Testis (tissue), 2 donors: ENCODE measurements at regions not wholly inside any gene's neighbourhood (a gene's known extent, or its start where the extent isn't known, plus 50 kb on each side); places are given as distances from the start of the nearest gene placed in this dataset.

Experiments used
- CTCF ChIP-seq, 3 experiments: fragments of 450-650 bp in 2 of 3; fragments of 200-600 bp in 1 of 3; sonication (generic) in 1 of 3; IDR thresholded peaks; one replicate each; pipeline ENCODE4 v1.5.1; 2016 to 2019; ENCODE audit warnings: antibody characterized with exemption in 3 of 3, mild to moderate bottlenecking in 2 of 3, moderate library complexity in 1 of 3
- POLR2A ChIP-seq: fragments of 450-650 bp; IDR thresholded peaks from one replicate; pipeline ENCODE4 v1.6.1; 2017; ENCODE audit warnings: antibody characterized with exemption, mild to moderate bottlenecking, moderate library complexity

GRCh38 chr13:20348018-20348417 lies 115.9 kb upstream of the GJB6 start:
- no peak for TF ChIP-seq CTCF (IDR thresholded peaks at IDR 0.05)
- no peak for TF ChIP-seq POLR2A
